HK-2 (cell line): ENCODE measurements at regions not wholly inside any gene's neighbourhood (a gene's known extent, or its start where the extent isn't known, plus 50 kb on each side); places are given as distances from the start of the nearest gene placed in this dataset.
"Not testable (repeated sequence)": the region's sequence is repeated elsewhere in the genome, so short reads cannot be mapped to it uniquely, and the experiment has no call there.

Experiments used
- DNase-seq: peaks from one replicate; pipeline ENCODE4 v3.0.0-alpha.2; 2018; ENCODE audit not compliant: unreplicated experiment

DNA sequence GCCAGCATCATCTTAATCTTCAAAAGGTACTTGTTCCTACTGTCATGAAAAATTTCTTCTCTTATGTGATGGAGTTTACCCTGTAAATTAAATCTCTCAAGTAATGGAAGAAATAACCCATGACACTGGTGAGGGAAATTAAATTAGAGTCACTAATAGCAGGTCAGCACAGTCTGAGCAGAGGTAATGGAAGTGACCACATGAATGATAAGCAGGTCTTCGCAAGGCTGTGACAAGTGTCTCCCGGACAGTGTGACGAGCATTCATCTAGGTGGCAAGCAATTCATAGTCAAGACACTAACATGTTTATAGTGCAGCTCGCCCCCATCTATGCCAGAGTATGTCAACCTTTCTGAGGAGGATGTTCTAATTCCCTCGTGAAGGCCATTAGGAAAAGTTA lies 249.2 kb downstream of the FRK start:
- DNase-seq, result no peak

DNA sequence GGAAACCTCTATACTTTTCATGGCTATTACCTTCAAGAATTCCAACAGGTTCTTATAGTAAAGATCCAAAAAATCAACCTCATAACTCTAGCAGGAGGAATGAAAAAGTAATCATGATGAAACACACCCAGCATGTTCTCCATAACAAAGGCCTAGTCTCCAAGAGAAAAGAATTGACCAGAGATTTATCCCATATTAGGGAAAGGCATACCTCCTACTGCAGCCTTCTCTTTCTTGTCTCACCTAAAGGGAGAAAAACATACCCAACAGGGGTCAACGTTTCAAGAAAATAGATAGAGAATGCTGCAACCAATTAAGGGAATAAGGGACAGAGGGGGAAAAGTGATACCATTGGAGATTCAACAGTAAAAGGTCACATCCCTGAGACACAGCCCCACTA lies 262.5 kb downstream of the FRK start:
- no peak for DNase-seq

- no peak for DNase-seq
These were observed 263.9 kb downstream of the FRK start for GRCh38 chr6:115796829-115797228.

GRCh38 chr6:115796061-115796460 lies 264.6 kb downstream of the FRK start:
- DNase-seq, result no peak

GRCh38 chr6:115783402-115784061 lies 277.2 kb downstream of the FRK start:
- no peak for DNase-seq

DNA sequence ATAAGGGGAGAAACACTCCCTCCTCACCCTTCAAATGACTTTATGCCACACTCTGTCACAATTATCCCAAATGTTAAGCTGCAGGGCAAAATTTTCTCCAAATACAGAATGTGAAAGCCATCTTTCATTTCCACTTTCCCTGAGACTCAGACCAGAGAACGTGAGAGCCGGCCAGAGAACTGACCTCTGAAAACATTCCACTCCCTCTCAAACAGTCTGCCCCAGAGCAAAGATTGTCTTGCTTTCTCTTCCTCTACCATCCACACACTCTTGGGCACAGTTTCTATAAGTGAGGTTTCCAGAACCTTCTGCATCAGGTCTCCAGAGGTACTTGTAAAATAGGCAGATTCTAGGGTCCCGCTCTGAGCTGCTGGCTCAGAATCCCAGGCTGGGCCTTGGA lies 278.1 kb downstream of the FRK start:
- DNase-seq, result no peak

GRCh38 chr6:115773741-115774140 lies 286.9 kb downstream of the FRK start:
- DNase-seq, result no peak

DNA sequence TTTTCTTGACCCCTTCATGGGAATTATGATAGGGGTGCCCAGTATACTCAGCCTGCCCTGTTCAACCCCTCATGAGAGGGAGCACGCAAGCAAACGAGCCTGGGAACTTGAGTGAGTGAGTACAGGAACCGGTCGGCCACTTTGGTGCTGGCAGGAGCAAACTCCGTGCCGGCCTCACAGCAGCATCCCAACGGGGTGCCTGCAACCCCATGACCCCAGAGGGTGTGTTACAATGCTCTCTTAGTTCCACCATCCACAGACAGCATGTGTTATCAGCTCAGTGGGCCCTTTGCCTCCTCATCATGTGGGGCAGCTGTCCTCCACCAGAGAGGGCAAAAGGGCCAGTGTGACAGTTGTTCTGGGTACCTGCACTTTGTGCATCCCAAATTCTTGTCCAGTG lies 289.8 kb downstream of the FRK start:
- DNase-seq, result no peak

GRCh38 chr6:115768500-115768899 lies 292.2 kb downstream of the FRK start:
- DNase-seq, result no peak

- DNase-seq, result no peak
These were observed 292.8 kb downstream of the FRK start for GRCh38 chr6:115767931-115768330.

GRCh38 chr6:115766745-115767462 lies 293.8 kb downstream of the FRK start:
- no peak for DNase-seq

DNA sequence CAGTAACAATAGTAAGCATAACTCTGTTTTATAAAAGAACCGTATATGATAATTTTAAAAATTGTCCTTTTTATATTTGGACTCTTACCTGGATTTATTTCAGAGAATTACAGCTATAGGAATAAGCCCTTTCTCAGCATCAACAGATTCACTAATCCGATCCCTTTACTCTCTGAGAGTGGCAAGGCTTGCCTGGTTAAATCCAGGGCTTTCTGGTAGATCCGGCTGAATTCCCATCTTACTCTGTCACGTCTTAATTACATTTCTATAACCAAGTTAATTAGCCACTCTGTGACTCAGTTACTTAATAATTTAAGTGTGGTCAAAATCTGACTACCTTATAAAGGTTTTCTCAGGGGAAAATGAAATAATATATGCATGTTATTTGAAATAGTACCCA lies 294.7 kb downstream of the FRK start:
- no peak for DNase-seq

DNA sequence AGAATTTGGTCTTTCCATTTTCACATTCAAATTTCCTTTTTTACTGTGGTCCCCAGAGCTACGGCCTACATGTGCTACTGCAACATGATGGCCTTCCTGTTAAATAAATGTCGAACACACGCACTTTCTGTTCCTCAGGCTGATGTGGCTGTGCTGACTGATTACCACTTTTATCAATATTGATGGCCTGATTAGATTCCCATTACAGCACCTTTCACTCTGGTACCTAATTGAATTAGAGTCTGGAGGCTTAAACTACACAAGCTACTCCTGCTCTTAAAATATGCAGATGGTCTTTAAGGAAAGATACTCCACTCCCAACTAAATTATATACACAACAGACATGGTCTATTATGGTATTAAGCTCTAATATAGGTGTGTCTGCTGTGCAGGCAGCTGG lies 301.6 kb downstream of the FRK start:
- DNase-seq, result no peak

DNA sequence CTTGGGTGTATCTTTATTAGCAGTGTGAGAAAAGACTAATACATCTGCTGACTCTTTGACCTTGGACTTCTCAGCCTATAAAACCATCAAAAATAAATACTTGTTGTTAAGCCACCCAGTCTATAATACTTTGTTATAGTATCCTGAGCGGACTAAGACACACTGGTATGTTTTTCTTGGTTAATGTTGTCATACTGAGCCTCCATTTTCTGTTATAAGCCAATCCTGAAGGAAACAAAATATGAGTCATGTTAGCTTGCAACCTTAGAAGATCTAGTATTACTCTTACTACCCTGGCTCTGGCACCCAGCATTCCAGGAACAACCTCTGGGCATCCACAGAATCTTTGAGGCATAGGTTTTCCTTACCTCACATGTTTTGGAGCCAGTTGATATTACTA lies 307.2 kb downstream of the FRK start:
- no peak for DNase-seq

GRCh38 chr6:115750946-115751345 lies 309.7 kb downstream of the FRK start:
- no peak for DNase-seq

DNA sequence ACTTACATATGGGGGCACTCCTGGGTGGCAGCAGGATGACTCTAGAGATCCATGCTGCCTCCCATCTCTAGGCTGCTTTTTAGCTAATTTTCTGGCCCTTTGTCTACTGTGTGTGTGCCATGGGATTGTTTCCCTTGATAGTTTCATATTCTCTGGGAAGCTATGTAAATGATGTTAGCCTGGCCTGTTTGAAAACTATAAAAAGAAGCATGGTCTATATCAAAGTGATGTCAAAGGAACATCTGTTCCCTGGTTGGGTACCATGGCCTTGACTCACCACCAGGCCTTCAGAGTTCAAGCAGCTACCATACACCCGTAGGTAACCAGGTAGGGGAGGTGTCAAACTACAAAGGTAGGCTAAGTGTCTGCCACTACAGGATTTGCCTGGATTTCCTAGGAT lies 310.4 kb downstream of the FRK start:
- no peak for DNase-seq

- no peak for DNase-seq
These were observed 313.0 kb downstream of the FRK start for GRCh38 chr6:115747719-115748118.

DNA sequence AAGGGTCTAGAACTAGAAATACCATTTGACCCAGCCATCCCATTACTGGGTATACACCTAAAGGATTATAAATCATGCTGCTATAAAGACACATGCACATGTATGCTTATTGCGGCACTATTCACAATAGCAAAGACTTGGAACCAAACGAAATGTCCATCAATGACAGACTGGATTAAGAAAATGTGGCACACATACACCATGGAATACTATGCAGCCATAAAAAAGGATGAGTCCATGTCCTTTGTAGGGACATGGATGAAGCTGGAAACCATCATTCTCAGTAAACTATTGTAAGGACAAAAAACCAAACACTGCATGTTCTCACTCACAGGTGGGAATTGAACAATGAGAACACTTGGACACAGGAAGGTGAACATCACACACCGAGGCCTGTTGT lies 314.1 kb downstream of the FRK start:
- DNase-seq, result not testable (repeated sequence)

- DNase-seq, result no peak
These were observed 319.8 kb downstream of the FRK start for GRCh38 chr6:115740907-115741306.

DNA sequence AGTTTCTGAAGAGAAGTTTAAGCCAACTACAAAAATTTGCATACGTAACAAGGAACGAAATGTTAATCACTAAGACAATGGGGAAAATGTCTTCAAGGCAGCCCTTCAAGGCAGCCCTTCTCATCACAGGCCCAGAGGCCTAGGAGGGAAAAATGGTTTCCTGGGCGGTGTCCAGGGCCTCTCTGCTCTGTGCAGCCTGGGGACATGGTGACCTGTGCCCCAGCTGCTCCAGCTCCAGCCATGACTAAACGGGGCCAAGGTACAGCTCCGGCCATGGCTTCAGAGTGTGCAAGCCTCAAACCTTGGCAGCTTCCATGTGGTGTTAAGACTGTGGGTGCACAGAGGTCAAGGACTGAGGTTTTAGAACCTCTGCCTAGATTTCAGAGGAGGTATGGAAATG lies 325.1 kb downstream of the FRK start:
- no peak for DNase-seq

DNA sequence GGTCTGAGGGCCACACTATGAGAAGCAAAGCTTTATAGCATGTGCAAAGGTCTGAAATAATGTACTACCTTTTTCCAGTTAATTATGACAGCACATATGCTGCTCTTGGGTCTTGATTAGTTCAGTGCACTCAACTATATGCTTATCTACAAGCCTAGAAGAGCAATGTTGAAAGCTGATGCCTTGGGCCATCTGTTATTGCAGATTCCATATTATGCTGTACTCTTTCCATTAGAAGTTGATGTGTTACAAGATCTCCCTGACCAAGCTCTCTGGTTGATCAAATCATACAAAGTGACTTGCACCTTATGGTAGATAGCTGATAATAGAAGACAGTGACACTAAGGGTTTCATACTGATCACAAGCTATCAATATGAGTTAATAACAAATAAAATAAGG lies 327.3 kb downstream of the FRK start:
- DNase-seq, result no peak

DNA sequence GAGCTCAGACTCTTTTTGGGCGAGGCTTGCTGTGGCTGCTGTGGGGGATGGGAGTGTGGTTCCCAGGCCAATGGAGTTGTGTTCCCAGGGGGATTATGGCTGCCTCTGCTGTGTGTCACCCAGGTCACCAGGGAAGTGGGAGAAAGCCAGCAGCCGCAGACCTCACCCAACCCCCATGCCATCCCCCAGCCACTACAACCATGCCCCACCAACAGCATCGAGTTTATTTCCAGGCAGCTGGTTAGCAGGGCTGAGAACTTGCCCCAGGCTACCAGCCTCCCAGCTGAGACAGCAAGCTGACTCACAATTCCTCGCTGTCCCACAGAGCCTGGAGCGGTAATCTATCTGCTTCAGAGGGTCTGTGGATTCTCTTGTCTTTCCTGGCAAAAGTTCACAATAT lies 331.7 kb downstream of the FRK start:
- no peak for DNase-seq

- DNase-seq, result no peak
These were observed 332.5 kb downstream of the FRK start for GRCh38 chr6:115728171-115728570.

DNA sequence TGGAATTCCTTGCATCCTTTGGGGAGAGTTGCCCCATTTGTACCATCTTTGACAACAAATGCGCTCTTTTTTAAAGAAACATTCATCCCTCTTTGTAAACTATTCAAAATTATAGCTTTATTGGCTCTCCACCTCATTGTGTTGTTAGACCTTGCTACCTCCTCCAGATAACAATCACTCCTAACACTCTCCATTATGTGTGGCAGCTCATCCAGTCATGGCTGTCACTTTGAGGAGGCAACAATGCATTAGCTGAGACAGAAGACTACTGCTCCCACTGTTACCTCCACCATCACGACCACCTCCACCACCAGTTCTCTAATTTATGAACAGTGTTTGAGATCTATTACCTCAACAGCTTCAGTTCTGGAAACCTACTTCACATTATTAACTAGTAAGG lies 339.1 kb downstream of the FRK start:
- no peak for DNase-seq
